DOHH2 (cell line): ENCODE measurements at regions not wholly inside any gene's neighbourhood (a gene's known extent, or its start where the extent isn't known, plus 50 kb on each side); places are given as distances from the start of the nearest gene placed in this dataset.

Experiments used
- H3F3A ChIP-seq: fragments of 200-600 bp; sonication (generic), shearing (Covaris generic); 2 replicates; pipeline ENCODE4 v1.6.0; 2016; ENCODE audit warnings: antibody characterized with exemption, mild to moderate bottlenecking; ENCODE audit not compliant: control insufficient read depth, insufficient read depth
- H3K27ac ChIP-seq: fragments of 200-600 bp; sonication (generic); 2 replicates; pipeline ENCODE4 v1.5.1; 2014; ENCODE audit warnings: low read depth, mild to moderate bottlenecking, low read length, moderate library complexity
- H3K27me3 ChIP-seq: fragments of 200-600 bp; sonication (generic); 2 replicates; pipeline ENCODE4 v1.6.1; 2014; ENCODE audit warnings: mild to moderate bottlenecking, low read length, mixed read lengths; ENCODE audit not compliant: control insufficient read depth
- H3K36me3 ChIP-seq: fragments of 200-600 bp; sonication (generic); 2 replicates; pipeline ENCODE4 v1.6.1; 2014; ENCODE audit warnings: mild to moderate bottlenecking, low read length, moderate library complexity, mixed read lengths; ENCODE audit not compliant: control insufficient read depth
- H3K4me1 ChIP-seq: fragments of 200-600 bp; sonication (generic); 2 replicates; pipeline ENCODE4 v1.6.1; 2014; ENCODE audit warnings: mild to moderate bottlenecking, low read length, mixed read lengths; ENCODE audit not compliant: control insufficient read depth
- H3K4me2 ChIP-seq: fragments of 200-600 bp; sonication (generic); 2 replicates; pipeline ENCODE4 v1.6.0; 2014; ENCODE audit warnings: mild to moderate bottlenecking, low read length, moderate library complexity
- H3K4me3 ChIP-seq: fragments of 200-600 bp; sonication (generic); 2 replicates; pipeline ENCODE4 v1.5.1; 2014; ENCODE audit warnings: mild to moderate bottlenecking, low read length, mixed read lengths
- H3K79me2 ChIP-seq: fragments of 200-600 bp; sonication (generic); 2 replicates; pipeline ENCODE4 v1.6.1; 2014; ENCODE audit warnings: mild to moderate bottlenecking, low read length, mixed read lengths; ENCODE audit not compliant: control insufficient read depth
- H3K9me2 ChIP-seq: fragments of 200-600 bp; sonication (generic); replicated peaks from 2 replicates; pipeline ENCODE4 v1.6.1; 2014; ENCODE audit warnings: mild to moderate bottlenecking, low read length, mixed read lengths; ENCODE audit not compliant: control insufficient read depth
- H3K9me3 ChIP-seq: fragments of 200-600 bp; sonication (generic); 2 replicates; pipeline ENCODE4 v1.6.1; 2014; ENCODE audit warnings: antibody characterized with exemption, low read length, mixed read lengths; ENCODE audit not compliant: control insufficient read depth, insufficient read depth
- H4K20me1 ChIP-seq: fragments of 200-600 bp; sonication (generic); 2 replicates; pipeline ENCODE4 v1.6.0; 2014; ENCODE audit warnings: low read depth, mild to moderate bottlenecking, antibody characterized with exemption, low read length, moderate library complexity; ENCODE audit not compliant: control insufficient read depth, insufficient read depth
- EZH2phosphoT487 ChIP-seq: fragments of 200-600 bp; sonication (generic); IDR thresholded peaks from 2 replicates; pipeline ENCODE4 v1.6.1; 2017; ENCODE audit warnings: borderline replicate concordance, mild to moderate bottlenecking, antibody characterized with exemption, low read length, moderate library complexity, mixed read lengths
- TF ChIP-seq, protein P1 (sequence below): fragments of 200-600 bp; sonication (generic); IDR thresholded peaks from one replicate; pipeline ENCODE4 v1.5.1; 2014; ENCODE audit warnings: antibody characterized with exemption, mild to moderate bottlenecking, low read depth, low read length; ENCODE audit not compliant: poor library complexity, severe bottlenecking

- Histone ChIP-seq H3F3A (no peaks in the 10 kb centered on the region), H3K36me3 (no peaks in the 10 kb centered on the region), H3K4me2 (no peak overlapping the region), H3K27me3 (no peaks in the 10 kb centered on the region), H3K27ac (no peak overlapping the region), H3K79me2 (no peaks in the 10 kb centered on the region), H4K20me1 (no peaks in the 10 kb centered on the region), H3K4me1 (no peaks in the 10 kb centered on the region), H3K9me3 (no peaks in the 10 kb centered on the region), H3K9me2 (no peaks in the 10 kb centered on the region), H3K4me3 (no peak overlapping the region)
- no peak for TF ChIP-seq EZH2phosphoT487
- TF ChIP-seq, protein P1, sequence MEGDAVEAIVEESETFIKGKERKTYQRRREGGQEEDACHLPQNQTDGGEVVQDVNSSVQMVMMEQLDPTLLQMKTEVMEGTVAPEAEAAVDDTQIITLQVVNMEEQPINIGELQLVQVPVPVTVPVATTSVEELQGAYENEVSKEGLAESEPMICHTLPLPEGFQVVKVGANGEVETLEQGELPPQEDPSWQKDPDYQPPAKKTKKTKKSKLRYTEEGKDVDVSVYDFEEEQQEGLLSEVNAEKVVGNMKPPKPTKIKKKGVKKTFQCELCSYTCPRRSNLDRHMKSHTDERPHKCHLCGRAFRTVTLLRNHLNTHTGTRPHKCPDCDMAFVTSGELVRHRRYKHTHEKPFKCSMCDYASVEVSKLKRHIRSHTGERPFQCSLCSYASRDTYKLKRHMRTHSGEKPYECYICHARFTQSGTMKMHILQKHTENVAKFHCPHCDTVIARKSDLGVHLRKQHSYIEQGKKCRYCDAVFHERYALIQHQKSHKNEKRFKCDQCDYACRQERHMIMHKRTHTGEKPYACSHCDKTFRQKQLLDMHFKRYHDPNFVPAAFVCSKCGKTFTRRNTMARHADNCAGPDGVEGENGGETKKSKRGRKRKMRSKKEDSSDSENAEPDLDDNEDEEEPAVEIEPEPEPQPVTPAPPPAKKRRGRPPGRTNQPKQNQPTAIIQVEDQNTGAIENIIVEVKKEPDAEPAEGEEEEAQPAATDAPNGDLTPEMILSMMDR: no peak
Measured at GRCh38 chr3:189027626-189028155, 144.1 kb upstream of the TPRG1 start.

GRCh38 chr3:189038773-189039745, 132.7 kb upstream of the TPRG1 start:
- Histone ChIP-seq H3K27me3 (no peaks in the 10 kb centered on the region), H3K9me2 (no peaks in the 10 kb centered on the region), H3K36me3 (no peaks in the 10 kb centered on the region), H4K20me1 (no peaks in the 10 kb centered on the region), H3K27ac (no peak overlapping the region), H3K4me1 (peaks cover 8% of the 10 kb centered on the region), H3K4me3 (no peak overlapping the region), H3F3A (no peaks in the 10 kb centered on the region), H3K4me2 (no peak overlapping the region), H3K9me3 (no peaks in the 10 kb centered on the region), H3K79me2 (no peaks in the 10 kb centered on the region)
- no peak for TF ChIP-seq EZH2phosphoT487
- TF ChIP-seq, protein P1: no peak

DNA sequence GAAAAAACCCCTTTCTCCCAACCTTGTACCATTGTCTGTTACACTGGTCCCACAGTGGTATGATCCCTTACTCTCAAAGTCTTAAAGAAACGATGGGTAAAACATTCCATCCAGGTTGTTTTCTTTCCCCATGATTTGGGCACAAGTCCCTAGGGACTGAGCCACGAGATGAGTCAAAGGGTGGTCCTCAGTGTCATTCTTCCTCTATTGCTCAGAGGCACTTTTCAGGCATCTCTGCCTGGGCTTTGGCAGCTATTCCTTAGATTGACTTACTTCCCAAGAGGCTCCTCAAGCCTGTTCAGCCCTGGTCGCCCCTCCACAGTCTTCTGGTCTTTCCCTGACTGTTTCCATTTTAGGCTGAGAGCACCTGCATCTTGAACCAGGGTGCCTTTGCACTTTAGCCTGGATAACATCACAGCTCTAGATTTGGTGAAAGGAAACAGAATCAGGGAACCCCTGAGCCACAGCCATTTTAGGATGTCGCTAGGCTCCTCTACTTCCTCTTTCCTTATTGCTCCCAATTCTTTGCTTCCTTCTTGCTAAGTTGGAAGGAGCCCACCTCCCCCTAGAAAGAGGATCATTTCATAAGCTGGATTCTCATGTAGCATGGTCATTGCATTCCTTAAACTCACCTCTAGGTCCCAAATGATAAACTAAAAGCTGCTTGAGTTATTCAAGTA, 131.0 kb upstream of the TPRG1 start:
- Histone ChIP-seq H3K79me2 (no peaks in the 10 kb centered on the region), H3F3A (no peaks in the 10 kb centered on the region), H3K9me2 (no peaks in the 10 kb centered on the region), H3K9me3 (no peaks in the 10 kb centered on the region), H4K20me1 (no peaks in the 10 kb centered on the region), H3K4me2 (no peak overlapping the region), H3K4me1 (peaks cover 8% of the 10 kb centered on the region), H3K27me3 (no peaks in the 10 kb centered on the region), H3K27ac (no peak overlapping the region), H3K36me3 (no peaks in the 10 kb centered on the region), H3K4me3 (no peak overlapping the region)
- TF ChIP-seq, protein P1: no peak
- TF ChIP-seq EZH2phosphoT487: no peak
